ENCODE measurements at regions not wholly inside any gene's neighbourhood (a gene's known extent, or its start where the extent isn't known, plus 50 kb on each side); places are given as distances from the start of the nearest gene placed in this dataset.

DNA sequence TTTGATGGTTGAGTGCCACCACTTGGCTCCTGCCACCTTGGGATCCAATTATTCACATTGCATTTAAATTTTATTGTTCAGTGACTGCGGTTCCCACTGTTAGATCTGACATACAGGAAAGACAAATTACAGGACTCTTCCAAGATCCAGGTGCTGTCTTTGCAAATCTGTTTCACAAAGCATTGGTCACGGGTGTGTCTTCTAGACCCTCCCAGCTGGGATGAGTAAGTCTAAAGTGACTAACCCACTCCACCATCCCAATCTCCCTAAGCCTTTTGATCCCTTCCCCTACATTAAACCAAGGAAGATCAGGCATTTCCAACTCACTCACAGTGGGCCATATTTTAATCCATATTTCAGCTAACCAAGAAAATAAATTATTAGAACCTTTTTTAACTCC is 1016.3 kb upstream of the CTNND2 start:
- no peak for TF ChIP-seq CTCF (IDR thresholded peaks at IDR 0.05)
- no peak for TF ChIP-seq SP1 (CRISPR knock-in tag; conservative IDR thresholded peaks at IDR 0.05)
- TF ChIP-seq ZBTB21 (CRISPR knock-in tag; IDR thresholded peaks at IDR 0.05; ENCODE audit: borderline replicate concordance) = no peak
- TF ChIP-seq ZBTB43 (CRISPR knock-in tag; IDR thresholded peaks at IDR 0.05) = no peak
- TF ChIP-seq, protein P1, sequence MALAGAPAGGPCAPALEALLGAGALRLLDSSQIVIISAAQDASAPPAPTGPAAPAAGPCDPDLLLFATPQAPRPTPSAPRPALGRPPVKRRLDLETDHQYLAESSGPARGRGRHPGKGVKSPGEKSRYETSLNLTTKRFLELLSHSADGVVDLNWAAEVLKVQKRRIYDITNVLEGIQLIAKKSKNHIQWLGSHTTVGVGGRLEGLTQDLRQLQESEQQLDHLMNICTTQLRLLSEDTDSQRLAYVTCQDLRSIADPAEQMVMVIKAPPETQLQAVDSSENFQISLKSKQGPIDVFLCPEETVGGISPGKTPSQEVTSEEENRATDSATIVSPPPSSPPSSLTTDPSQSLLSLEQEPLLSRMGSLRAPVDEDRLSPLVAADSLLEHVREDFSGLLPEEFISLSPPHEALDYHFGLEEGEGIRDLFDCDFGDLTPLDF (CRISPR knock-in tag; IDR thresholded peaks at IDR 0.05) = no peak
- no peak for TF ChIP-seq JUN (CRISPR knock-in tag; IDR thresholded peaks at IDR 0.05)
- no peak for TF ChIP-seq ATF6 (CRISPR knock-in tag; IDR thresholded peaks at IDR 0.05)
- no peak for TF ChIP-seq GTF2I (CRISPR knock-in tag; conservative IDR thresholded peaks at IDR 0.05)
- TF ChIP-seq NR3C1 (CRISPR knock-in tag; conservative IDR thresholded peaks at IDR 0.05; ENCODE audit: low read depth) = no peak
- TF ChIP-seq, protein P2, sequence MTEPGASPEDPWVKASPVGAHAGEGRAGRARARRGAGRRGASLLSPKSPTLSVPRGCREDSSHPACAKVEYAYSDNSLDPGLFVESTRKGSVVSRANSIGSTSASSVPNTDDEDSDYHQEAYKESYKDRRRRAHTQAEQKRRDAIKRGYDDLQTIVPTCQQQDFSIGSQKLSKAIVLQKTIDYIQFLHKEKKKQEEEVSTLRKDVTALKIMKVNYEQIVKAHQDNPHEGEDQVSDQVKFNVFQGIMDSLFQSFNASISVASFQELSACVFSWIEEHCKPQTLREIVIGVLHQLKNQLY (CRISPR knock-in tag; IDR thresholded peaks at IDR 0.05) = no peak
- TF ChIP-seq CBFB (CRISPR knock-in tag; IDR thresholded peaks at IDR 0.05; ENCODE audit: low read depth) = no peak
- TF ChIP-seq KAT7 (CRISPR knock-in tag; IDR thresholded peaks at IDR 0.05; ENCODE audit: borderline replicate concordance) = no peak

Measured in WTC11 (cell line).